ENCODE measurements at regions not wholly inside any gene's neighbourhood (a gene's known extent, or its start where the extent isn't known, plus 50 kb on each side); places are given as distances from the start of the nearest gene placed in this dataset.

DNA sequence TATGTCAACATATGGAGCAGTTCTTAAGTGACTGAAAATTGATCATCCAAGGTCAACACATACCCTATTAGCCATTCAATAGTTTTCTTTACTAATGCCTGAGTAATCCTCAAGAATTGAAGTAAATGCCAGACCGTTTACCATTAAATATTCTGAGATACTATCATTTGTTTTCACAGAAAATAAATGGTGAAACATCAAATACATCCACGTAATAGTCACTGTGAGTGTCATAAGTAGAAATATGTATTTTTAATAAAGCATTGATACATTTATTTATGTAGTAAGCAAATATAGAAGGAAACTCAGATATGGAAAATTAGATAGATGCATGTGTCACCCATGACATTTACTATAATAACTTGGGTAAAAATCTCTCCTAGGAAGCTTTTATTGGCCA is 927.8 kb upstream of the NRXN1 start:
- no peak overlapping the region for H3K4me3 ChIP-seq (replicated peaks; ENCODE audit: low read depth, low read length)
- TF ChIP-seq CTCF (IDR thresholded peaks at IDR 0.05; ENCODE audit: low read length, missing control alignments): no peak
- no peak for DNase-seq (ENCODE audit: low read depth)

- peak; percentile 29 for DNase-seq (ENCODE audit: low read depth)
- no peak for TF ChIP-seq CTCF (IDR thresholded peaks at IDR 0.05; ENCODE audit: low read length, missing control alignments)
- no peak overlapping the region for H3K4me3 ChIP-seq (replicated peaks; ENCODE audit: low read depth, low read length)
These were observed 922.0 kb upstream of the NRXN1 start for GRCh38 chr2:51953931-51954330.

- no peak for TF ChIP-seq CTCF (IDR thresholded peaks at IDR 0.05; ENCODE audit: low read length, missing control alignments)
- no peak overlapping the region for H3K4me3 ChIP-seq (replicated peaks; ENCODE audit: low read depth, low read length)
- DNase-seq (ENCODE audit: low read depth): no peak
These were observed 889.1 kb upstream of the NRXN1 start for GRCh38 chr2:51921076-51921475.

DNA sequence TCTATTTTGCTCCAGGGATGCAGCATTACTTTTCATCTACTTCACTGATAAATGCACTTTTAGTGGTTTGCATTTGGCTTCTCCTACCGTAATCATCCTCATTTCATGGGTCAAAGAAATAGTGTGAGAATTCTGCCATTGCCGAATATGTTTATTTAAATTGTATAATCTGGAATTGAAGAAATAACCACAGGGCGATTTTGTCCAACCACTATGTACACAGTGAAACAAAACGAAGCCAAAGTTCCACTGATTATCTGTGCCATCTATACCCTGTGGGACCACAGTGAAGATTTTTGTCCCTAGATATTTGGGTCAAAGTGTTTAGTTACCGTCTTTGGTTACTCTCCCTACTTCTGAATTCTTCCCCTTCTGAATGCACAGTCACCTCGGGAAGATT is 888.6 kb upstream of the NRXN1 start:
- H3K4me3 ChIP-seq (replicated peaks; ENCODE audit: low read depth, low read length): no peak overlapping the region
- TF ChIP-seq CTCF (IDR thresholded peaks at IDR 0.05; ENCODE audit: low read length, missing control alignments): no peak
- DNase-seq (ENCODE audit: low read depth): no peak

GRCh38 chr2:51919395-51919794 is 887.5 kb upstream of the NRXN1 start:
- no peak overlapping the region for H3K4me3 ChIP-seq (replicated peaks; ENCODE audit: low read depth, low read length)
- no peak for TF ChIP-seq CTCF (IDR thresholded peaks at IDR 0.05; ENCODE audit: low read length, missing control alignments)
- peak; percentile 78 for DNase-seq (ENCODE audit: low read depth)

DNA sequence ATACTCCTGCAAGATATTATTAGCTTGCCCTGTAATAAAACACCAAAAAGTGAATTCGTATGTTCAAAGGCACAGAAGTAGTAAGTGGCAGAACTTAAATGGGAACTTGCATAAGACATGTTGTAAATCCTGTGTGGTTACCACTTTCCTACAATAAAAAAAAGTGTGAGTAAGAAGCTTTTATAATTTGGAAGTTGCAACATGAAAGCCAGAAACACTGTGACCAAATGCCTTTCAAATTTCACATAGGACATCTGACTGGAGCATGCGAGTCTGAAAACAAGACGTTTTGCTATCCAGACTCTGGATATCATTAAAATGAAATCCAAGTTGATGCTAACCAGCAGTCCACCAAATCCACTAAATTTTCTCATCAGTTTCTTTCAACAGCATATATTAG is 886.2 kb upstream of the NRXN1 start:
- H3K4me3 ChIP-seq (replicated peaks; ENCODE audit: low read depth, low read length): no peak overlapping the region
- peak; percentile 47 for DNase-seq (ENCODE audit: low read depth)
- TF ChIP-seq CTCF (IDR thresholded peaks at IDR 0.05; ENCODE audit: low read length, missing control alignments): no peak

DNA sequence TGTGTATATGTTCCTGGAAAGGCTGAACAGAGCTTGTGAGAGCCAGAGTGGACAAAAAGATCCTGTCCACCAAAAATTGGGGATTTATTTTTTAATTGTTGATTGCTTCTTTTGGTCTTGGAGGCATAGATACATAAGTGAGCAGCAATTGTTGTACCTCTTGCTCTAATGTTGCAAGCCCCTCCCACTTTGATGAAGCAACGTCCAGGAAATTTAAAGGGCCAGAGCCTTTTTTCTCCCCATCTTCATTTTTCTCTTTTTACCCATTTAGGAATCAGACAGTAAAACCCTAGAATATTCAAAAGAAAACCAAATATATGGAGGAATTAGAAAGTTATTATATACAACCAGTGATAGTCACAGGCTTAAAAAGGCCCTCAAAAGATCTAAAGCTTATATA is 871.8 kb upstream of the NRXN1 start:
- no peak overlapping the region for H3K4me3 ChIP-seq (replicated peaks; ENCODE audit: low read depth, low read length)
- no peak for TF ChIP-seq CTCF (IDR thresholded peaks at IDR 0.05; ENCODE audit: low read length, missing control alignments)
- no peak for DNase-seq (ENCODE audit: low read depth)
